Thoracic aorta (tissue), 2 donors: ENCODE measurements at regions not wholly inside any gene's neighbourhood (a gene's known extent, or its start where the extent isn't known, plus 50 kb on each side); places are given as distances from the start of the nearest gene placed in this dataset.

ENCODE experiments used
- ATAC-seq: fragments of 150-250 bp; one replicate; pipeline ENCODE4 v1.8.0; 2017; ENCODE audit warnings: low read depth; ENCODE audit not compliant: insufficient number of reproducible peaks, low FRiP score
- DNase-seq: peaks from one replicate; pipeline ENCODE4 v3.0.0-alpha.2; 2020; ENCODE audit warnings: low spot score
- H3K27ac ChIP-seq, 2 donors: fragments of 200-600 bp; sonication (generic); 1 replicate in 1 of 2; 2 replicates in 1 of 2; pipeline ENCODE4 v1.5.1; 2016; ENCODE audit warnings: mild to moderate bottlenecking in 2 of 2, moderate library complexity in 2 of 2
- H3K27me3 ChIP-seq: fragments of 200-600 bp; sonication (generic); replicated peaks from 2 replicates; pipeline ENCODE4 v1.6.0; 2016; ENCODE audit warnings: mild to moderate bottlenecking; ENCODE audit not compliant: insufficient read depth
- H3K36me3 ChIP-seq: fragments of 200-600 bp; sonication (generic); one replicate; pipeline ENCODE4 v1.5.1; 2016
- H3K4me1 ChIP-seq, 2 donors: fragments of 200-600 bp; sonication (generic); 1 replicate in 1 of 2; 2 replicates in 1 of 2; pipeline versions ENCODE4 v1.5.1 to v1.6.0; 2016; ENCODE audit warnings: low read depth in 2 of 2, mild to moderate bottlenecking in 1 of 2; ENCODE audit not compliant: control insufficient read depth in 1 of 2
- H3K4me3 ChIP-seq: fragments of 200-600 bp; sonication (generic); 2 replicates; pipeline ENCODE4 v1.5.1; 2016; ENCODE audit warnings: mild to moderate bottlenecking
- H3K9me3 ChIP-seq: fragments of 200-600 bp; sonication (generic); 2 replicates; pipeline ENCODE4 v1.5.1; 2016
- TF ChIP-seq, protein P1 (sequence below): fragments of 200-600 bp; sonication (generic); IDR thresholded peaks from one replicate; pipeline ENCODE4 v1.5.1; 2019; ENCODE audit warnings: antibody characterized with exemption

DNA sequence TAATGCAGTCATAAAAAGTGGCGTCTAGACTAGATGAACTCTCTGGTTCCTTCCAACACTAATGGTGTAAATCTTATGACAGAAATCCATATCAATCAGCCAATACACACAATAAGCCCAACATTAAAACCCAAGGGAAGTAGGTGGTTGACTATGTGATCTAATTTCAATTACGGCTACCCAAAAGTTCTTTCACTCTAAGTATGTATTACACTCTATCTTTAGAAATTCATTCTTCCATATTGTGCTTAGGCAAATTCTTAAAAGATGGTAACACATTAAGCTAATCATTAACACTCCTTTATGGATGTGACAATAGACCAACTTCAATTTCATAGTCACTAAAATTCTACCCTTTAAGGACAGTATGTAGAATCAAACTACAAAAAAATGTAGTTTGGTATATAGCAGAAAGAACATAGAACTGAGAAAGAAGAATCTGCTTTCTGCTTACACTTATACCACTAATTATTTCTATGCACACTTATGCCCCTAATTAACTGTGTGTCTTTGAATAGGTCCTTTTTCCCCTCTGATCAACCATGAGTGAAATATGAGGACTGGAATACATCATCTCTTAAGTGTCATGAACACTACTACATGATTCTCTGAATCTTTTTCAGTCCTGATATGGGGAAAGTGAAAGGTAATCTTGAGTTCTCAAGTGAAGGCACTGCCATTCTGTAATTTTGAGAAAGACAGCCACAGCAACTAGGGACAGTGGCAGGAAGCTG, 557.6 kb downstream of the IGSF11 start:
- TF ChIP-seq, protein P1, sequence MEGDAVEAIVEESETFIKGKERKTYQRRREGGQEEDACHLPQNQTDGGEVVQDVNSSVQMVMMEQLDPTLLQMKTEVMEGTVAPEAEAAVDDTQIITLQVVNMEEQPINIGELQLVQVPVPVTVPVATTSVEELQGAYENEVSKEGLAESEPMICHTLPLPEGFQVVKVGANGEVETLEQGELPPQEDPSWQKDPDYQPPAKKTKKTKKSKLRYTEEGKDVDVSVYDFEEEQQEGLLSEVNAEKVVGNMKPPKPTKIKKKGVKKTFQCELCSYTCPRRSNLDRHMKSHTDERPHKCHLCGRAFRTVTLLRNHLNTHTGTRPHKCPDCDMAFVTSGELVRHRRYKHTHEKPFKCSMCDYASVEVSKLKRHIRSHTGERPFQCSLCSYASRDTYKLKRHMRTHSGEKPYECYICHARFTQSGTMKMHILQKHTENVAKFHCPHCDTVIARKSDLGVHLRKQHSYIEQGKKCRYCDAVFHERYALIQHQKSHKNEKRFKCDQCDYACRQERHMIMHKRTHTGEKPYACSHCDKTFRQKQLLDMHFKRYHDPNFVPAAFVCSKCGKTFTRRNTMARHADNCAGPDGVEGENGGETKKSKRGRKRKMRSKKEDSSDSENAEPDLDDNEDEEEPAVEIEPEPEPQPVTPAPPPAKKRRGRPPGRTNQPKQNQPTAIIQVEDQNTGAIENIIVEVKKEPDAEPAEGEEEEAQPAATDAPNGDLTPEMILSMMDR: no peak
- DNase-seq (no peak), ATAC-seq (no peak)
- Histone ChIP-seq H3K27ac (no peak overlapping the region), H3K4me1 (no peaks in the 10 kb centered on the region), H3K4me3 (no peak overlapping the region), H3K9me3 (no peaks in the 10 kb centered on the region), H3K36me3 (no peaks in the 10 kb centered on the region), H3K27me3 (no peaks in the 10 kb centered on the region)

DNA sequence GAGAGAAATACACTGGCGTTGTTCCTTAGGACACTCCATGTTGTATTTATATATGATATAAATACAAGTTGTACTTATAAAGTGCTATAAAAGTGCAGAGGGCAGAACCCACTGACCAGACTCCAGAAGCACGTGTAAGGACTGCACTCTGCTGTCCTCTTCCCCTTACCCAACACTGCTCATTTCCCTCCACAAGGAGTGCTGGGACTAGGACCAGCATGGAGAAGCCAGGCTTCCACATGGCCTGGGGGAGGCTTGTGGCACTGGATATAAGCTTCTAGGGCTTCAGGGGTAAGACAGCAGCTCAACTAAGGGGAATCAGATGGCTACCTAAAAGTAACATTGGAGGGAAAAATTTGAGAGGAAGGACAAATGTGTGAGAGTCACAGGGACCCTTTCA, 556.9 kb downstream of the IGSF11 start:
- Histone ChIP-seq H3K9me3 (no peaks in the 10 kb centered on the region), H3K4me1 (no peaks in the 10 kb centered on the region), H3K4me3 (no peak overlapping the region), H3K27me3 (no peaks in the 10 kb centered on the region), H3K36me3 (no peaks in the 10 kb centered on the region), H3K27ac (no peak overlapping the region)
- TF ChIP-seq, protein P1: no peak
- no peak for ATAC-seq
- DNase-seq: no peak

DNA sequence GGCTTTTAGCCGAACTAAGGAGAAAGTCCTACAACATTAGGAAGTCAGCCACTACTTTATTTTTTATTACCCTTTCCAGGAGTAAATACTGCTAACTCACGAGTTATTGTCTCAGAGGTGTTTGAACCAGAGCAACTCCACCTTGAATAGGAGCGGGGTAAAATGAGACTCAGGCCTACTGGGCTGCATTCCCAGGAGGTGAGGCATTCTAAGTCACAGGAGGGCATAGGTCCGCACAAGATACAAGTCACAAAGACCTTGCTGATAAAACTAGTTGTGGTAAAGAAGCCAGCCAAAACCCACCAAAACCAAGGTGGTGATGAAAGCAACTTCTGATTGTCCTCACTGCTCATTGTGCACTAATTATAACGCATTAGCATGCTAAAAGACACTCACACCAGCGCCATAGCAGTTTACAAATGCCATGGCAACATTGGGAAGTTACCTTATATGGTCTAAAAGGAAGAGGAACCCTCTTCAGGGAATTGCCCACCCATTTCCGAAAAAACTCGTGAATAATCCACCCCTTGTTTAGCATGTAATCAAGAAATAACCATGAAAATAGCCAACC, 555.9 kb downstream of the IGSF11 start:
- no peaks in the 10 kb centered on the region for H3K27me3 ChIP-seq
- DNase-seq (no peak), ATAC-seq (no peak)
- no peaks in the 10 kb centered on the region for H3K4me1 ChIP-seq
- H3K4me3 ChIP-seq: no peak overlapping the region
- H3K9me3 ChIP-seq: no peaks in the 10 kb centered on the region
- no peaks in the 10 kb centered on the region for H3K36me3 ChIP-seq
- TF ChIP-seq, protein P1: no peak
- no peak overlapping the region for H3K27ac ChIP-seq

DNA sequence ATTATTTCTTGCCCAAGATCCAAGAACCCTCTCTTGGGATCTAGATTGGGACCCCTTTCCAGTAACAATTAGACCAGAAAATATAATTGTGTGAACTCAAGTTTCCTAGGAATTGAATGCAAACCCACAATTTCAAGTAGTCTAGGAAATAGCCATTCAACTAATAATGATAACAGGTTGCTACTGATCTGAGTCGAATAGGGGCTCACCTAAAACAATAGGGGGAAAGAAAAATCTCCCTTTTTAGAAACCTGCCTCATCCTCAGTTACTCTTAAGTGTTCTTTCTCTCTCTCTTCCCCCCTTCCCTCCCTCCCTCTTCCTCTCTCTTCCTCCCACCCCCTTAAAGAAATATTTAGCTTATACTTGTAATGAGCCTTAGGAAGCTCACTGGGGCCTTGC, 555.3 kb downstream of the IGSF11 start:
- H3K27me3 ChIP-seq: no peaks in the 10 kb centered on the region
- H3K4me3 ChIP-seq: no peak overlapping the region
- H3K9me3 ChIP-seq: no peaks in the 10 kb centered on the region
- no peaks in the 10 kb centered on the region for H3K36me3 ChIP-seq
- TF ChIP-seq, protein P1: no peak
- no peak overlapping the region for H3K27ac ChIP-seq
- DNase-seq: no peak
- no peak for ATAC-seq
- H3K4me1 ChIP-seq: no peaks in the 10 kb centered on the region

DNA sequence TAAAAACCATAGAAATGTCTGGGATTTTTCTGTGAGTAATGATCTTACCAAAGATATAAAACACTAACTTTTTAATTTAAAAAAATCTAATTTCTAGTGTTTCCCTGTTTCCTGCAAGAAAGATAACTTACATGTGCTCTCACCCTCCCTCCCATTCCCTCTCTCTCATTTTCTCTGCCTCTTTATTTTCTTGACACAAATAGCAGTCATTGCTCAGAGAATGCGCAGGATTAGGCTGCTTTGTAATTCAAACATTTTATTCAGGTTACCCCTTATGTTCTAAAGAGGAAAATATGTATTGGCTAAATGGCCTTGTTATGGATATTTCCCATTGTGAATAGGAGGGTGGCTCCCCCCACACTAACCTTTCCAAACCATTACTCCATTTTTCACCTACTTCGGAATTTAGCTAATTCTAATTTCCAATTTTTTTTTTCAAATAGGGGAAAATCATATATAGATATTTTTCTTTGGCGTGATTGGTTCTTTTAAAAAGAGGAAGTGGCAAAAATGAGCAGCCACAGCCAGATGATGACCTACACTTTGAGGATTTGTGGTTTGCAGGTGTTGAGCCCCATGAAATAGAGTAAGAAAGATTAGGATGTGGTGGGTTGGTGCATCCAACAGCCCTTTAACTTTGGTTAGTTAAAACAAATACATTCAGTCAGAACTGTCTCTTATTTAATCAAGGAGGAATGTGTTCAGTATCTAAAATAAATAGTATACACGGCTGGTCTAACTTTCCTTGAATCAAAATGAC, 554.4 kb downstream of the IGSF11 start:
- H3K27ac ChIP-seq: no peak overlapping the region
- no peaks in the 10 kb centered on the region for H3K36me3 ChIP-seq
- no peak overlapping the region for H3K4me3 ChIP-seq
- H3K4me1 ChIP-seq: no peaks in the 10 kb centered on the region
- TF ChIP-seq, protein P1: no peak
- no peaks in the 10 kb centered on the region for H3K9me3 ChIP-seq
- DNase-seq (no peak), ATAC-seq (no peak)
- H3K27me3 ChIP-seq: no peaks in the 10 kb centered on the region
